Adrenal gland (tissue), 9 donors: ENCODE measurements at regions not wholly inside any gene's neighbourhood (a gene's known extent, or its start where the extent isn't known, plus 50 kb on each side); places are given as distances from the start of the nearest gene placed in this dataset.
"Not testable (repeated sequence)": the region's sequence is repeated elsewhere in the genome, so short reads cannot be mapped to it uniquely, and the experiment has no call there.

Experiments
- DNase-seq, 7 donors: peaks; one replicate each; pipeline ENCODE4 v3.0.0-alpha.2; 2019 to 2020
- H3K27ac ChIP-seq, 5 donors: fragments of 200-600 bp; sonication (generic) in 4 of 5; 1 replicate in 3 of 5; 2 replicates in 2 of 5; pipeline versions ENCODE4 v1.5.1 to v1.8.0; 2016 to 2020; ENCODE audit warnings: mild to moderate bottlenecking in 1 of 5
- H3K27me3 ChIP-seq: fragments of 200-600 bp; 2 replicates; pipeline ENCODE4 v1.8.0; 2021
- H3K36me3 ChIP-seq, 2 donors: fragments of 200-600 bp; replicated peaks in 1 of 2; 1 replicate in 1 of 2; 2 replicates in 1 of 2; pipeline versions ENCODE4 v1.5.1 to v1.8.0; 2018 to 2022
- H3K4me1 ChIP-seq, 2 donors: fragments of 200-600 bp; replicated peaks in 1 of 2; 1 replicate in 1 of 2; 2 replicates in 1 of 2; pipeline versions ENCODE4 v1.5.1 to v1.8.0; 2018 to 2021
- H3K4me3 ChIP-seq, 4 donors: fragments of 200-600 bp; sonication (generic) in 3 of 4; one replicate each; pipeline ENCODE4 v1.5.1; 2016 to 2018
- H3K9me3 ChIP-seq, 3 donors: fragments of 200-600 bp; sonication (generic) in 1 of 3; replicated peaks in 1 of 3; 1 replicate in 2 of 3; 2 replicates in 1 of 3; pipeline versions ENCODE4 v1.5.1 to v1.8.0; 2016 to 2021
- POLR2A ChIP-seq, 2 donors: fragments of 450-650 bp; IDR thresholded peaks; one replicate each; pipeline ENCODE4 v1.6.1; 2017; ENCODE audit warnings: antibody characterized with exemption in 2 of 2, mild to moderate bottlenecking in 2 of 2, moderate library complexity in 1 of 2
- WGBS, 4 donors: extraction: QIAGEN DNeasy Blood & Tissue Kit in 2 of 4; methylation state at CpG; one replicate each; pipeline versions ENCODE4 v1.1.5 to v1.1.7; 2013 to 2017; 5-methylcytosine and 5-hydroxymethylcytosine counted together
- intact Hi-C, 2 donors: fragments of 100-400 bp; cut with DNase I; formaldehyde crosslinking; loops; one replicate each; pipeline versions ENCODE4 v1.14.1 to v1.15.0; 2022 to 2023
- TF ChIP-seq, protein P1 (sequence below), 6 experiments: fragments of 450-650 bp in 4 of 6; fragments of 200-600 bp in 2 of 6; sonication (generic) in 1 of 6; IDR thresholded peaks; 1 replicate in 5 of 6; 2 replicates in 1 of 6; pipeline versions ENCODE4 v1.5.1 to v1.8.0; 2016 to 2021; ENCODE audit warnings: antibody characterized with exemption in 6 of 6, mild to moderate bottlenecking in 2 of 6, moderate library complexity in 1 of 6
- donor health status: healthy with polysubstance abuse.
- donor health status: Bipolar disorder and iron deficiency.
- donor health status: DM: yes; HTN: yes; CAD: no.
- donor health status: DM: no; HTN: no; CAD: no.
- donor health status: DM: no; HTN: no; CAD: no.

DNA sequence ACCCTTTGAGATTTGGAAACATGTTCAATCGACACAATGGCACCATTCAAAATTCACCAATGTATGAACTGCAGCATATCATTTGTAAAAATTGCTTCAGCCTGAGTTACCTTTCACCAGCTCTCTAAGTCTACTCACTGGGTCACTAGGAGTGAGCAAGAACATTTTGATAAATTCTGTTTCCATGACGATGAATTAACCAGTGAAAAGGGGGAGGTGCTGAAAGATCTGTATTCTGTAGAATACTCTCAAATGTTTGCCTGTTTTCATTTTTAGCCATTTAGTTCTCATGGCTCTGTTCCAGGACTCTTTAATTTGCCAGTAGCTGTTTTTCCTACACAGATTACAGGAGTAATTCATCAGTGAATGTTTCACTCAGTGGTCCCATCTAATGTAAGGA lies 883.4 kb downstream of the DIAPH3 start:
- no peaks in the 10 kb centered on the region for H3K4me1 ChIP-seq
- no peak overlapping the region for H3K4me3 ChIP-seq
- no peak overlapping the region for H3K27ac ChIP-seq
- intact Hi-C loops = no loop called here
- DNase-seq = no peak
- H3K27me3 ChIP-seq = no peaks in the 10 kb centered on the region
- TF ChIP-seq POLR2A (IDR thresholded peaks at IDR 0.05) = no peak
- TF ChIP-seq, protein P1, sequence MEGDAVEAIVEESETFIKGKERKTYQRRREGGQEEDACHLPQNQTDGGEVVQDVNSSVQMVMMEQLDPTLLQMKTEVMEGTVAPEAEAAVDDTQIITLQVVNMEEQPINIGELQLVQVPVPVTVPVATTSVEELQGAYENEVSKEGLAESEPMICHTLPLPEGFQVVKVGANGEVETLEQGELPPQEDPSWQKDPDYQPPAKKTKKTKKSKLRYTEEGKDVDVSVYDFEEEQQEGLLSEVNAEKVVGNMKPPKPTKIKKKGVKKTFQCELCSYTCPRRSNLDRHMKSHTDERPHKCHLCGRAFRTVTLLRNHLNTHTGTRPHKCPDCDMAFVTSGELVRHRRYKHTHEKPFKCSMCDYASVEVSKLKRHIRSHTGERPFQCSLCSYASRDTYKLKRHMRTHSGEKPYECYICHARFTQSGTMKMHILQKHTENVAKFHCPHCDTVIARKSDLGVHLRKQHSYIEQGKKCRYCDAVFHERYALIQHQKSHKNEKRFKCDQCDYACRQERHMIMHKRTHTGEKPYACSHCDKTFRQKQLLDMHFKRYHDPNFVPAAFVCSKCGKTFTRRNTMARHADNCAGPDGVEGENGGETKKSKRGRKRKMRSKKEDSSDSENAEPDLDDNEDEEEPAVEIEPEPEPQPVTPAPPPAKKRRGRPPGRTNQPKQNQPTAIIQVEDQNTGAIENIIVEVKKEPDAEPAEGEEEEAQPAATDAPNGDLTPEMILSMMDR (IDR thresholded peaks at IDR 0.05) = no peak
- no peaks in the 10 kb centered on the region for H3K9me3 ChIP-seq
- WGBS, 4 donors = 63 to 70% (median 67%) methylated on average over 2 of the region's 2 CpGs
- H3K36me3 ChIP-seq = no peaks in the 10 kb centered on the region

DNA sequence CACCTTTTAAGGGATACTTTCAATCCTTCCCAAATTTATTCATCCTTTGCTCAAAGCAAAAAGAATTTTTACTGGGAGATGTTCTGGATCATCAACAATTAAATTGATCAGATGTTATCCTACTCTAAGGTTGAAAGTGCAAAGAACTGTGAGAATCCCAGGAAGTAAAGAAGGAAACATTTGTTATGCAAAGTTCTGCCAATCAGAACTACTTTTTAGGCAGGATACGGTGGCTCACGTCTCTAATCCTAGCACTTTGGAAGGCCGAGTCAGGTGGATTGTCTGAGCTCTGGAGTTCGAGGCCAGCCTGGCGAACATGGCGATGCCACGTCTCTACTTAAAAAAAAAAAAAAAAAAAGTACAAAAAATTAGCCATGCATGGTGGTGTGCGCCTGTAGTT lies 882.3 kb downstream of the DIAPH3 start:
- no peak for DNase-seq
- no peak overlapping the region for H3K4me3 ChIP-seq
- no peaks in the 10 kb centered on the region for H3K4me1 ChIP-seq
- H3K27me3 ChIP-seq = no peaks in the 10 kb centered on the region
- WGBS, 4 donors = 87 to 93% (median 90%) methylated on average over 8 of the region's 8 CpGs
- H3K36me3 ChIP-seq = no peaks in the 10 kb centered on the region
- no peak for TF ChIP-seq POLR2A (IDR thresholded peaks at IDR 0.05)
- TF ChIP-seq, protein P1 (IDR thresholded peaks at IDR 0.05) = no peak
- intact Hi-C loops = no loop called here
- H3K27ac ChIP-seq = no peak overlapping the region
- no peaks in the 10 kb centered on the region for H3K9me3 ChIP-seq

DNA sequence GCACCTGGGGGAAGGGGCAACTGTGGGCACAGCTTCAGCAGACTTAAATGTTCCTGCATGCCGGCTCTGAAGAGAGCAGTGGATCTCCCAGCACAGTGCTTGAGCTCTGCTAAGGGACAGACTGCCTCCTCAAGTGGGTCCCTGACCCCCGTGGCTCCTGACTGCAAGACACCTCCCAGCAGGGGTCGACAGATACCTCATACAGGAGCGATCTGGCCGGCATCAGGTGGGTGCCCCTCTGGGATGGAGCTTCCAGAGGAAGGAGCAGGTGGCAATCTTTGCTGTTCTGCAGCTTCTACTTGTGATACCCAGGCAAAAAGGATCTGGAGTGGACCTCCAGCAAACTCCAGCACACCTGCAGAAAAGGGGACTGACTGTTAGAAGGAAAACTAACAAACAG lies 871.5 kb downstream of the DIAPH3 start:
- intact Hi-C loops = not testable (repeated sequence)
- 73 to 94% (median 89%) methylated on average over 3 to 5 of the region's 5 CpGs; no CpG with 5 or more reads in 1 of the 4 donors for WGBS, 4 donors

DNA sequence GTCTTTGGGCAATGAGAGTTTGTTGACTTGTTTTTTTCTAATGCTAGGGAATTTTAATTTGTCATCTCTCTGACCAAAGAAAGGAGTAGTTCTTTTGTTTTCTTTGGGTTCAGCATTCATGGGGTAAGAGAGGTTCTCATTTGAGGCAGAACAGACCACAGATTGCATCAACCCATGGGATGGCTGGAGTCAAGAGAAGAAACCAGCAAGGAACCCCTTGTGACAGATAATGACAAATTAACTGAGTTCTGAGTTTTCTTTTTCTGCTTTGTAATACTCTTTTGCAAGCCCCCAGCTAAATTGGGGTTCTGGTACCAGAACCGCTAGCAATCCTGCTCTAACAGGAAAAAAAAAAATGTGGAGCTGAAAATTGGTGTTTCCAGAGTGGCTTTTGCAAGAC lies 864.1 kb downstream of the DIAPH3 start:
- H3K9me3 ChIP-seq = no peaks in the 10 kb centered on the region
- no peaks in the 10 kb centered on the region for H3K36me3 ChIP-seq
- no peak overlapping the region for H3K4me3 ChIP-seq
- DNase-seq = no peak
- H3K27me3 ChIP-seq = no peaks in the 10 kb centered on the region
- no peak for TF ChIP-seq POLR2A (IDR thresholded peaks at IDR 0.05)
- TF ChIP-seq, protein P1 (IDR thresholded peaks at IDR 0.05) = no peak
- no peak overlapping the region for H3K27ac ChIP-seq
- no peaks in the 10 kb centered on the region for H3K4me1 ChIP-seq
- intact Hi-C loops = no loop called here
- 80 to 97% (median 92%) methylated on average over 1 of the region's 1 CpG for WGBS, 4 donors

More for the DNA sequence above, 871.5 kb downstream of the DIAPH3 start:
- not testable (repeated sequence) for H3K27me3 ChIP-seq, H3K9me3 ChIP-seq, H3K27ac ChIP-seq, H3K4me3 ChIP-seq, DNase-seq, H3K36me3 ChIP-seq, H3K4me1 ChIP-seq

DNA sequence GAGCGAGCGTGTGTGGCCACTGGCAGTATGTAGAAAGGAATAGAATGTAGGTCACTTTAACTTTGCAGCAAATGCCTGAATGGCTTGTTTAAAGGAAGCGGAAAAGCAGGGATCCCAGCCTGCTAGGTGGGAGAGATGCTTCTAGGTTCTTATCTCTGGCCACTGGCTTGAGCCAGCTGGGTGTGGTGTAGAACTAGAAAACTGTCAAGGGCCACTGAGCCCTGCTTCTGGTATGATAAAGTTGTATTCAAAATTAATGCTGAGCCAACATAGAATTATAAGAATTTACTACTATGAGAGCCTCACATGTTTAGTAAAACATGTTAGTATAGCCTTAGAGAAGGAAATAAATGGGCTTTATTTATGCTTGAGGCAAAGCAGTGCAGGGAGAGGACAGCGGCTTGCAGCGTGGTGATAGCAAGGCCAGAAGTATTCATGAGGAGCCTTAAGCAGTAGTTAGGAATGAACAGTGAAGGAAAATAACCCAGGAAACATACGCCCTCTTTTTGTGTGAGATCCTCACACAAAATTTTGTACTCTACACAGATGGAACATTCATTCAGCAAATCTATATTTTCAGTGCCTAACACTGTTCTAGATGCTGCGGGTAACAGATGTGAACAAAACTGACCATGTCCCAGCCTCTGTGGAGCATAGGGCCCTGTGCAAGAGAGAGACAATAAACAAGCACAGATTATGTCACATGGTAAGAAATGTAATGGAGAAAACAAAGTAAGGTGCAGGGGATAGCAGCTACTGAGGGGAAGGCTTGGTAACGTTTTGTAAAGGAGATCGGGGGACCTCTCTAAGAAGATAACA lies 863.2 kb downstream of the DIAPH3 start:
- 79 to 85% (median 80%) methylated on average over 9 of the region's 9 CpGs for WGBS, 4 donors
- H3K9me3 ChIP-seq = no peaks in the 10 kb centered on the region

More for the DNA sequence above, 863.2 kb downstream of the DIAPH3 start:
- Histone ChIP-seq H3K27me3 (no peaks in the 10 kb centered on the region), H3K4me3 (no peak overlapping the region), H3K27ac (no peak overlapping the region), H3K4me1 (no peaks in the 10 kb centered on the region), H3K36me3 (no peaks in the 10 kb centered on the region)
- intact Hi-C loops = no loop called here
- no peak for TF ChIP-seq POLR2A (IDR thresholded peaks at IDR 0.05)
- TF ChIP-seq, protein P1 (IDR thresholded peaks at IDR 0.05) = no peak
- no peak for DNase-seq
